GM21723 (cell line): ENCODE measurements at regions not wholly inside any gene's neighbourhood (a gene's known extent, or its start where the extent isn't known, plus 50 kb on each side); places are given as distances from the start of the nearest gene placed in this dataset.
"Not testable (repeated sequence)": the region's sequence is repeated elsewhere in the genome, so short reads cannot be mapped to it uniquely, and the experiment has no call there.

Source experiments
- ATAC-seq: cut with Tn5 transposase; IDR thresholded peaks from one replicate; pipeline ENCODE4 v1.9.1; 2021; ENCODE audit warnings: mild to moderate bottlenecking, moderate library complexity; ENCODE audit not compliant: unreplicated experiment

DNA sequence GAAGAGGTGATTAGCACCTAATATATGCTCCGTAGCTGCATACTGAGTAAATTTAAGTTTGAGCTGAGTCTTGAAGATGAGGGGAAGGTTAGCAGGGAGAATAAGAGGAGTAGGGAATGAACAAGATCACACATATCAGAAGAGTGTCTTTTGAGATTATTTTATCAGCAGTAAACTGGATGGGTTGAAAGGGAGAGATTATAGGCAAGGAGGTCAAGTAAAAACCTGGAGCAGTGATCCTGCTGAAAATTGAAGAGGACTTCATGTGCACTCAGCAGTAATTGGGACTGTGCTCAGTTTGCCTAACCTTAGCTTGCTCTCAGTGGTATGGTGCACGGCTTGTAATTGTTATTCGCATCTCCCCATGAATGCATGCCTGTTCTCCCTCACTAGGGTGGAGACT lies 79.5 kb upstream of the PICALM start:
- ATAC-seq = no peak

- ATAC-seq = no peak
Observed at GRCh38 chr11:86147004-86147403, 78.1 kb upstream of the PICALM start.

- ATAC-seq = no peak
Observed at GRCh38 chr11:86145439-86146156, 76.7 kb upstream of the PICALM start.

- no peak for ATAC-seq
Observed at GRCh38 chr11:86144846-86145245, 76.0 kb upstream of the PICALM start.

- not testable (repeated sequence) for ATAC-seq
Observed at GRCh38 chr11:86144087-86144486, 75.2 kb upstream of the PICALM start.

GRCh38 chr11:86143087-86144030 lies 74.5 kb upstream of the PICALM start:
- peak; percentile 39 for ATAC-seq

DNA sequence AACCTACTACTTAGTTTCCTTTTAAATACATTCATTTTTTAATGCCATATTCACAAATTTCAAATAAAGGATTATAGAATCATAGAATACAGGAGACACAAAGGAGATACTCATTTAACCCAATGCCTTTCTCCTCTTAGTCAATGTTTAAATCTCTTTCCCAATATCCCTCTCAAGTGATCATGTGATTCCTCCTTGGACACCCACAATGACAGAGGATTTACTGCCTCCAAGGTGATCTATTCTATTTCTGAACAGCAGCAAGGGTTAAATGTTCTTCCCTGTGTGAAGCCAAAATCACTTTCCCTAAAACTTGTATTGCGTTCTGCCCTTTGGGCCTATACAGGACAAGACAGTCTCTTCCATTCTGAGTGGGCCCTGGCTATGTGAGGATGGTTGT lies 73.3 kb upstream of the PICALM start:
- ATAC-seq = no peak

DNA sequence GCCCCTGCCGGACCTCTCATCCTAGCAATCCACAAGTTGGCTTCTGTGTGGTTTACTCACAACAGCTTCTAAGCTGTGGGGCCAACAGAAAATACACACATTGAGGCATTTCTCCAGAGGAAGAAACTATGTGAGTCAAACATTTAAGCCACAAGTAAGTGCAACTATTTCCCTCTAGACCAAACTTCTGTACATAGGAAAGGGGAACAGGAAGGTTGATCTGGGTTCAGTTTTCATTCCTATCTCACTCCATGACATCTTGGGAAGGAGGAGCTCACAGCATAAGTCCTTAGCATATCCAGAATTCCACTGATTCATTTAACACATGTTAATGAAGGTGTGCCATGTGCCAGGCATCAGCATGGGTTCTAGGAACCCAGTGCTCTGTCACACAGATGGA lies 72.8 kb upstream of the PICALM start:
- ATAC-seq = no peak

DNA sequence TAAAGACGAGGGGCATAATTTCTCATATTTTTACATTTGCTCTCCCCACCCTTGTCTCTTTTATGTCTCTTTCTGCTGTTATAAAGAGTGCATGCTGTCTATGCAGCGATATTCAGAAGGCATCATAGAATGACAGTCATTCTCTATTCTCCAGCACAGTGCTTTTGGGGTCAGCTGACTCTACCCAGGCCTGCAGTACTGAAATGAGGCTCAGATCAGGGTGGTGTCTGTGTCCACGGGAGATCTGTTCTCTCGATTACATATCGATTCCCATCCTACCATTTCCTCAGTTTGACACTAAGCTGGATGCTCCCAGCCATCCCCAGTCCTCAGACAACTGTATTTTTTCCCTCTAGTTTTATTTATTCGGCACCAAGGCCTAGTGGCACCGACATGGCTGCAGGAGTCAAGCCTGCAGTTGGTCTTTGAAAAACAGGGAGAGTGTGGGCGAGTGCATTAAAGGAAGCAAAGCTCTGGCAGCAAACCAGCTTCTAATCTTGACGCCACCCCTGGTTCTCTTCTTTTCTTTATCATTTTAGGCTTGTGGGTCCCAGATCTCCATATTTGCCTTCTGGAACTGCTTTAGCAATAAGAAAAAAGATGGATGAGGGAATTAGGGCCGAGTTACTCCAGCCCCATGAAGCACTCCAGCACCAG lies 71.6 kb upstream of the PICALM start:
- no peak for ATAC-seq

- peak; percentile 81 for ATAC-seq
Observed at GRCh38 chr11:86138958-86139357, 70.1 kb upstream of the PICALM start.

DNA sequence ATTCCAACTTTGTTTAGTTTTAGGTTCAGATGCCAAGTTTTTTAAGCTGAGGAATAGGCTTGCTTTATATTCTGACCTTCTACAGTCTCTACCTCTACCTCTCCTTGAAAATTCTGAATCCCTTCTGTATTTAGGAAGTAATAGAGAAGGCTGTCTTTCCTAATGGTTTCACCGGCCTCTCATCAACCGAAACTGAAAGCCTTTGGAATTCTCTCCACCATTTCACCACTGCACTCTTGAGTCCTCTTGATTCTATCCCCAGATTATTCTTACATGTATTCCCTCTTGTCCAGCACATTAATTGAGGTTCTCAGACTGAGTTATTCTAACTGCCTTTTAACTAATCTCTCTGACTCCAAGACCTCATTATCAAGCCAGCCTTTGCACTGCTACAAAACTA lies 67.7 kb upstream of the PICALM start:
- ATAC-seq = no peak

DNA sequence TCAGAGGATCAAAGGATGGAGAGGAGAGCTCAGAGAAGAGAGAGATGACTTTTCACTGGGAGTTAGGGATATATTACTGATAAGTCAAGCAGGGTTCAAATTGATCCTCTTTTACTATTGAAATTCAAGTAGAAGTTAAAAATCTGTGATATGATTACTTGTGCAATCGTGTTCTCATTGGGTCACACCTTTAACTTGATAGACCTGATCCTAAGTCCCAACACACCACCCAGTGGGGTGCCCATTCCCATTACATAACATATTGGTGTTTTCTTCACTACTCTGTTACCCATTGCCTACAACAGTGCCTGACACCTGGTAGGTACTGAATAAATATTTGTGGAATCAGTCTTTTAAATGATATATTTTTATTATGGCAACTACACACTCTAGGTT lies 66.4 kb upstream of the PICALM start:
- ATAC-seq = no peak

DNA sequence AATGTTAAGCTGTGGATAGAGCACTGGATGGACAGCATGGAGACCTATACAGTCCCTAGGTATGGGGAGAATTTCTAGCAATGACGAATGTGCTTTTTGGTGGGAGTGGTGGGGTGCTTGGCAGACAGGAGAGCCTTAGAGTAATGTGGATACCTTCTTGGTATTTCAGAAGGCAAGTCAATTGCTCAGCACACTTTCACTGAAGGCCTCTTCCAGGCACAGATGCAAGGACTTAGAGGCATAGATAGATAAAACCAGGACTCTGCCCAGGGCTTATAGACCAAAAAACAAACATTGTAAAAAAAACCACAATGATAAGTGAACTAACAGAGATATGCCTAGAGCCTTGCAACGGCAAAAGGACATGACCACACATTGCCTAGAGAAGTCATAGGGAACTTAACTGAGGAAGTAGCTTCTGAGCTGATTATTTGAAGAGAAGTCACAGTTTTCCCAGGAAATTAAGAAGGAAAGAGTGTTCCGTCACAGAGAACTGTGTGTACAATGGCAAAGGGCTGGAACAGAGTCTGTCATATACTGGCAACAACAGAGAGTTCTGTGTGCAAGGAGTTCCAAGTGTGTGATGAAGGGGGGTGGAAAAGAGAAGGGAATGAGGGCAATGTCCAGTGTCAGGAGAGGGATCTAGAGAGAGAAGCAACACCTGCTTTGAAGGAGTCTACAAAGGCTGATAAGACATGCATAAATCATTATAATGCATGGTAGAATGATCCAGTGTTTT lies 65.9 kb upstream of the PICALM start:
- ATAC-seq = no peak

DNA sequence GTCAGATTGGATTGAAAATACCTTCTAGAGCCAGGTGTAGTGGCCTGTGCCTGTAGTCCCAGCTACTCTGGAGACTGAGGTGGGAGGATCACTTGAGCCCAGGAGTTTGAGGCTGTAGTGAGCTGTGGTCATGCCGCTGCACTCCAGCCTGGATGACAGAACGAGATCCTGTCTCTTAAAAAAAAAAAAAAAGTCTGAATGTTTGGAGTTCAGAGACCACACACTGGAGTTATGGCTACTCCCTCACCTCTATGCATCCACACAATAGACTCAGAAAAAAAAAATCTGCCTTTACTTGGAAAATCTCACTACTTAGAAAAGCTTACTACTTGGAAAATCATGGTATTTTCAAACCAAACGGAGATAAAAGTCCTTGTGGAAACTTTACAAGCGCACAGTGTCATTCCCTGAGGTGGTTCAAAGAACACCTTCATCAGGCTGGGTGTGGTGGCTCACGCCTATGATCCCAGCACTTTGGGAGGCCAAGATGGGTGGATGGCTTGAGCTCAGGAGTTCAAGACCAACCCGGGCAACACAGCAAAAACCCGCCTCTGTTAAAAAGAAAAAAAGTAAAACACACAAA lies 63.9 kb upstream of the PICALM start:
- no peak for ATAC-seq

GRCh38 chr11:86129740-86130540 lies 61.1 kb upstream of the PICALM start:
- ATAC-seq = no peak

GRCh38 chr11:86128914-86129313 lies 60.0 kb upstream of the PICALM start:
- no peak for ATAC-seq

GRCh38 chr11:86126862-86127261 lies 58.0 kb upstream of the PICALM start:
- no peak for ATAC-seq

GRCh38 chr11:86124251-86125233 lies 55.7 kb upstream of the PICALM start:
- ATAC-seq = no peak

DNA sequence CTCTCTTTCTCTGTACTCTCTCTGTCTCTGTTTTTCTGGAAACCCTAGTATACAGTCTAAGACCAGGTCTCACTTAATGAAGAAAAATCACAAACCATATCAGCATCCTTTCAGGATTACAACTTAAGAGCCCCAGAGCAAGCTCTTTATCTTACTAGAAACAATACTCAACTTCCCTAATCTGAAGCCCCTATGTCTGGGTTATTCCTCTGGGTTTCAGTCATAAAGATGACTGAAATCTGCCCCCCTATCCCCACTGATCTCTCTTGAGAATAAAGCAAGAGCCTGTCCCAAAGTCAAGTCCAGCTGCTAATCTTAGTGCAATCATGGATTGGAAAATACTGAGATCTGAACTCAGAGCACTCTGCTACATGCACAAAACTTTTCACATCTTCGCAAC lies 53.9 kb upstream of the PICALM start:
- no peak for ATAC-seq
